HL-60 (cell line): ENCODE measurements at regions not wholly inside any gene's neighbourhood (a gene's known extent, or its start where the extent isn't known, plus 50 kb on each side); places are given as distances from the start of the nearest gene placed in this dataset.

Experiments
- GABPA ChIP-seq: IDR thresholded peaks from 2 replicates; pipeline ENCODE4 v1.6.1; 2012; ENCODE audit warnings: low read depth
- POLR2AphosphoS5 ChIP-seq: IDR thresholded peaks from 2 replicates; pipeline ENCODE4 v1.6.1; 2012; ENCODE audit warnings: low read depth
- TF ChIP-seq, protein P1 (sequence below): IDR thresholded peaks from one replicate; pipeline ENCODE4 v1.5.1; 2011; ENCODE audit warnings: low read length, control low read depth, inconsistent platforms; ENCODE audit not compliant: insufficient read depth
- TF ChIP-seq, protein P2 (sequence below): IDR thresholded peaks from 2 replicates; pipeline ENCODE4 v1.6.1; 2012; ENCODE audit warnings: low read depth; ENCODE audit not compliant: insufficient replicate concordance

DNA sequence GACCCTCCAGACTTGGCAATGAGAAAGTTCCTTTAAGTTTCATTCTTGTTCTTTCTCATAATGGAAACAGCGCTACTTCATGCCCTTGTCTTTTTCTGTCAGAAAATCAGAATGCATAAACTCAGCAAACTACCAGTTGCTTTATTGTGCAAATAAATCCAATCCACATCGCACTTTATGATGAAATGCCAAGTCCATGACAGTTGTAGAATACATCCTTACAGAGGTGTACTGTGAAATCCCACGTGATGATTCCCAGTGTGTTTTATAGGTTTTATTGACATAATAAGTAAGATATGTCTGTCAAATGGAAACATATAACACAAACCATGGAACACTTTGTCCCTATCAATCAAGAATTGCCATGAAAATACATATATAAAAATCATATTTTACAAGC, 295.0 kb downstream of the PCDH7 start:
- TF ChIP-seq, protein P1, sequence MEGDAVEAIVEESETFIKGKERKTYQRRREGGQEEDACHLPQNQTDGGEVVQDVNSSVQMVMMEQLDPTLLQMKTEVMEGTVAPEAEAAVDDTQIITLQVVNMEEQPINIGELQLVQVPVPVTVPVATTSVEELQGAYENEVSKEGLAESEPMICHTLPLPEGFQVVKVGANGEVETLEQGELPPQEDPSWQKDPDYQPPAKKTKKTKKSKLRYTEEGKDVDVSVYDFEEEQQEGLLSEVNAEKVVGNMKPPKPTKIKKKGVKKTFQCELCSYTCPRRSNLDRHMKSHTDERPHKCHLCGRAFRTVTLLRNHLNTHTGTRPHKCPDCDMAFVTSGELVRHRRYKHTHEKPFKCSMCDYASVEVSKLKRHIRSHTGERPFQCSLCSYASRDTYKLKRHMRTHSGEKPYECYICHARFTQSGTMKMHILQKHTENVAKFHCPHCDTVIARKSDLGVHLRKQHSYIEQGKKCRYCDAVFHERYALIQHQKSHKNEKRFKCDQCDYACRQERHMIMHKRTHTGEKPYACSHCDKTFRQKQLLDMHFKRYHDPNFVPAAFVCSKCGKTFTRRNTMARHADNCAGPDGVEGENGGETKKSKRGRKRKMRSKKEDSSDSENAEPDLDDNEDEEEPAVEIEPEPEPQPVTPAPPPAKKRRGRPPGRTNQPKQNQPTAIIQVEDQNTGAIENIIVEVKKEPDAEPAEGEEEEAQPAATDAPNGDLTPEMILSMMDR: no peak
- TF ChIP-seq GABPA (no peak), POLR2AphosphoS5 (no peak)
- TF ChIP-seq, protein P2, sequence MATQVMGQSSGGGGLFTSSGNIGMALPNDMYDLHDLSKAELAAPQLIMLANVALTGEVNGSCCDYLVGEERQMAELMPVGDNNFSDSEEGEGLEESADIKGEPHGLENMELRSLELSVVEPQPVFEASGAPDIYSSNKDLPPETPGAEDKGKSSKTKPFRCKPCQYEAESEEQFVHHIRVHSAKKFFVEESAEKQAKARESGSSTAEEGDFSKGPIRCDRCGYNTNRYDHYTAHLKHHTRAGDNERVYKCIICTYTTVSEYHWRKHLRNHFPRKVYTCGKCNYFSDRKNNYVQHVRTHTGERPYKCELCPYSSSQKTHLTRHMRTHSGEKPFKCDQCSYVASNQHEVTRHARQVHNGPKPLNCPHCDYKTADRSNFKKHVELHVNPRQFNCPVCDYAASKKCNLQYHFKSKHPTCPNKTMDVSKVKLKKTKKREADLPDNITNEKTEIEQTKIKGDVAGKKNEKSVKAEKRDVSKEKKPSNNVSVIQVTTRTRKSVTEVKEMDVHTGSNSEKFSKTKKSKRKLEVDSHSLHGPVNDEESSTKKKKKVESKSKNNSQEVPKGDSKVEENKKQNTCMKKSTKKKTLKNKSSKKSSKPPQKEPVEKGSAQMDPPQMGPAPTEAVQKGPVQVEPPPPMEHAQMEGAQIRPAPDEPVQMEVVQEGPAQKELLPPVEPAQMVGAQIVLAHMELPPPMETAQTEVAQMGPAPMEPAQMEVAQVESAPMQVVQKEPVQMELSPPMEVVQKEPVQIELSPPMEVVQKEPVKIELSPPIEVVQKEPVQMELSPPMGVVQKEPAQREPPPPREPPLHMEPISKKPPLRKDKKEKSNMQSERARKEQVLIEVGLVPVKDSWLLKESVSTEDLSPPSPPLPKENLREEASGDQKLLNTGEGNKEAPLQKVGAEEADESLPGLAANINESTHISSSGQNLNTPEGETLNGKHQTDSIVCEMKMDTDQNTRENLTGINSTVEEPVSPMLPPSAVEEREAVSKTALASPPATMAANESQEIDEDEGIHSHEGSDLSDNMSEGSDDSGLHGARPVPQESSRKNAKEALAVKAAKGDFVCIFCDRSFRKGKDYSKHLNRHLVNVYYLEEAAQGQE: no peak
